GM20000 (cell line): ENCODE measurements at regions not wholly inside any gene's neighbourhood (a gene's known extent, or its start where the extent isn't known, plus 50 kb on each side); places are given as distances from the start of the nearest gene placed in this dataset.

Source experiments
- DNase-seq: peaks from one replicate; pipeline ENCODE4 v3.0.0; 2012; ENCODE audit warnings: low spot score
- TF ChIP-seq, protein P1 (sequence below): IDR thresholded peaks from 2 replicates; pipeline ENCODE4 v1.5.1; 2012; ENCODE audit warnings: mild to moderate bottlenecking, control low read depth; ENCODE audit errors: extremely low read depth, missing control alignments

DNA sequence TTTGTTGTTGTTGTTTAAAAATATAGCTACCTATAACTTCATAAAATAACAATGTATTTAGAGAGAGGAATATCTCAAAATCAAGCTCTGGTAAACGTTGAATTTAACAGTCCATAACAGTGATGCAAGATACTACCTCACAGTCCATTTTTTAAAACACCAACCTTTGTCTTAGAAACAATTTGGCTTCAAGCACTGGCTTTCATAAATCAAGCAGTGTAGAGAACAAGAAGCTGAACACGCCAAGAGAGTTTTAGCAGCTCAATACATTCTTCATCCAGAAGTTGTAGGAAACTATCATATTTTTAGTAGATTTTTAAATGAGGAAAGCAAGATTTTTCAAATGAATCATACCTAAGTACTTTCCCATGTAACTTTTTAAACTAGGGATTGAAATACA, 334.3 kb upstream of the ADAMTS5 start:
- no peak for DNase-seq
- TF ChIP-seq, protein P1, sequence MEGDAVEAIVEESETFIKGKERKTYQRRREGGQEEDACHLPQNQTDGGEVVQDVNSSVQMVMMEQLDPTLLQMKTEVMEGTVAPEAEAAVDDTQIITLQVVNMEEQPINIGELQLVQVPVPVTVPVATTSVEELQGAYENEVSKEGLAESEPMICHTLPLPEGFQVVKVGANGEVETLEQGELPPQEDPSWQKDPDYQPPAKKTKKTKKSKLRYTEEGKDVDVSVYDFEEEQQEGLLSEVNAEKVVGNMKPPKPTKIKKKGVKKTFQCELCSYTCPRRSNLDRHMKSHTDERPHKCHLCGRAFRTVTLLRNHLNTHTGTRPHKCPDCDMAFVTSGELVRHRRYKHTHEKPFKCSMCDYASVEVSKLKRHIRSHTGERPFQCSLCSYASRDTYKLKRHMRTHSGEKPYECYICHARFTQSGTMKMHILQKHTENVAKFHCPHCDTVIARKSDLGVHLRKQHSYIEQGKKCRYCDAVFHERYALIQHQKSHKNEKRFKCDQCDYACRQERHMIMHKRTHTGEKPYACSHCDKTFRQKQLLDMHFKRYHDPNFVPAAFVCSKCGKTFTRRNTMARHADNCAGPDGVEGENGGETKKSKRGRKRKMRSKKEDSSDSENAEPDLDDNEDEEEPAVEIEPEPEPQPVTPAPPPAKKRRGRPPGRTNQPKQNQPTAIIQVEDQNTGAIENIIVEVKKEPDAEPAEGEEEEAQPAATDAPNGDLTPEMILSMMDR: no peak

DNA sequence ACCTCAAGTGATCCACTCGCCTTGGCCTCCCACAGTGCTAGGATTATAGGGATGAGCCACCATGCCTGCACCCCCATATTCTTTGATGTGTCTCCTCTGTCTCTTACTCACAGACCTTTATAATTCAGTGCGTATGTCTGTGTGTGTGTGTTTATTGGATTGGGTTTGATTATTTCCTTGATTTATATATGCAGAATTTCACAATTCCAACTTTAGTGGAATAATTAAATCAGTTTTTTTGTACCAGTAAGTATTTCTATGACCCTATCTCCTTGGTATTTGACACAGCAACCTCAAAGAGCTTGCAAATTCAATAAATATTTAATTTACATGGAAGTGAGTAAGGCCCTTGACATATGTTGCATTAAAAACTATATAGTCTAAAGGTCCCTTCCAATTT, 333.9 kb upstream of the ADAMTS5 start:
- TF ChIP-seq, protein P1: no peak

DNA sequence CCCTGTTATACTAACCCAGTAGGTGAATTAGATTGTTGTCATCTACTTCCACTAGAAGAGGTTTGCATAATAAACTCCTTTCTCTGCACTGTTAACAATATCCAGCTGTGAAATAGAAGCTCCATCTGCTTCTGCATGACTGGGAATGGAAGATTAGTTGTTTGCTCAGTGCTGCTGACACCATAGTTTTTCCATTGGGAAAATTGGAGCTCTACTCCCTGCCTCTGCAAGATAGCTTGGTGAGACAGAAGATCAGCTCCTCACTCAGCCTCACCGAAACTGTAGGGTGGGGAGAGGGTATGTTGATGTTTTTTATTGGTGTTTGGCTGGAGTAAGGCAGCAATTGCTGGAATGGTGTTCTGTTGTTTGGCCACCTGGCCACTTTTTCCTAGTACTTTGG, 331.6 kb upstream of the ADAMTS5 start:
- TF ChIP-seq, protein P1: no peak
- DNase-seq: no peak

More for the DNA sequence above, 333.9 kb upstream of the ADAMTS5 start:
- DNase-seq: no peak

DNA sequence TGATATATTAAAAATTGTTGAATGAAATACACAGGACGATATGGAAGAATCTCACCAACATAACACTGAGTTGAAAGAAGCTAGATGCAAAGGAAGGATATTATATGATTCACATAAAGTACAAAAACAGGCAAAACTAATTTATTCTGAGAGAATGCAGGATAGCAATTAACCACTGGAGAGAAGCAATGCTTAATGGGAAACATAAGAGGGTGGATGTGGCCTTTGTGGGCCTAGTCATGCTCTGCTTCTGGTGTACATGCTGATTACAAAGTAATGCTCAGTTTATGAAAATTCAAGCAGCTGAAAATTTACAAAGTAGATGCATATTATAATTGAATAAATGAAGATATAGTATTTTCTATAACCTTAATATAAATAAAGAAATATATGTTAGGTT, 326.4 kb upstream of the ADAMTS5 start:
- no peak for DNase-seq
- TF ChIP-seq, protein P1: no peak

DNA sequence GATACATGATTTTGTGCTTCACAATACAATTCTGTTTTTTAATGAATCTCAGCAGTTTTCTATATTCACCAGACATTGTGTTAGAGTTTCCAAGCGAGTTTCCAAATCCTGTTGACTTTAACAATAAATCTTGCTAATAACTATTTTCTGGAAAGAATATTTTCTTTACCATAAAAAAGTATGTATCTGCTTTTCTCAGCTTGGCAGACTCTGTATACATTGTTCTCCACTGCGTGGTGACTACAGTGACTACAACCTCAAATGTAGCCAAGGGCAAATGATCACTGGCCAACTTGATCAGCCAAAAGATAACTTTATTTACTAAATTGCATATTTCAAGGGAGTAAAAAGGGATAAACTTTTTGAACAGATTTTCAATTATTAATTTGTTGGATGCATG, 325.9 kb upstream of the ADAMTS5 start:
- no peak for DNase-seq
- TF ChIP-seq, protein P1: no peak

DNA sequence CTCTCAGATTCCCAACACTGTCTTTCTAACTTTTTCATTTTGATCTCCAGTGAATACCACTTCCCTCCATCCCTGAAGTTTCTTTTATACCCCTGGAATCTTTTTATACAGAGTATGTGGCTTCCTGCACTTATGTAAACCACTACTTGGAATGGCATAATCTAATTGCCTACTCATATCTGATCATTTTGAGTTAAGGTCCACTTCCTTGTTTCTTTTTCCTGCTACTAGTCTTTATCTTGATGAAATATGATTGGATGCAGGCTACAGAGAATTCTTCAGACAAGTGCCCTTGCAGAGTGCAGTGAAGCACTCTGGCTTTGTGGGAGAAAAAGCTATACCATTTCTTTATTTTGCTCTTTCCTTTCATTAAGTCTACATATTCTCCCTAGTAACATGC, 325.3 kb upstream of the ADAMTS5 start:
- TF ChIP-seq, protein P1: no peak
- no peak for DNase-seq

DNA sequence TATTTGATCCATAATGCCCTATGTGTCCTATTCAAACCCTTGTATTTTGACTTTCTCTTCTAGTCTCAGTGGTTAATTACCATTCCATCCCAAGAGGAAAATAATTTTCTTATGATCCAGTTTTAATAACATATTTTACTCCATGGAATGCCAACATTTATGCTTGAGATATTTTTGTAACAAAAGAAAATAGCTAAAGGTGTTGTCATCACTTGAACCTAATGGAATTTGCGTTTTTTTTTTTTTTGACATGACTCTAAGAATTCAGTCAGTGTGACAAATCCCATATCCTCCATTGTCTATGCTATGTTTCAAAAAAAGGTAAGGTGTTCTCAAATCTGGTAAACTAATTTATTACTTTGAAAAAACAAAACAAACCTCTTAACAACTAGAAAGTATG, 324.1 kb upstream of the ADAMTS5 start:
- DNase-seq: no peak
- TF ChIP-seq, protein P1: no peak
